ENCODE measurements at regions not wholly inside any gene's neighbourhood (a gene's known extent, or its start where the extent isn't known, plus 50 kb on each side); places are given as distances from the start of the nearest gene placed in this dataset.

GRCh38 chrX:44043496-44043895 lies 70.3 kb upstream of the NDP start:
- no peak overlapping the region for H3K27ac ChIP-seq (ENCODE audit: low read depth, low read length)
- POLR2A ChIA-PET = no interaction called here
- H3K79me2 ChIP-seq (ENCODE audit: insufficient read depth, low read length) = no peaks in the 10 kb centered on the region
- no peak overlapping the region for H3K9ac ChIP-seq (ENCODE audit: low read length)
- H3K4me3 ChIP-seq (replicated peaks in 1 of 2; ENCODE audit: low read depth in 1 of 2, low read length in 2 of 2) = no peak overlapping the region
- H3K9me2 ChIP-seq (ENCODE audit: insufficient read depth) = no peaks in the 10 kb centered on the region
- H3K27me3 ChIP-seq (ENCODE audit: insufficient read depth, low read length) = no peaks in the 10 kb centered on the region
- BruUV-seq (replicated peaks) = no TSS peak
- DNase-seq (ENCODE audit: low read depth, low spot score) = no peak
- CTCF ChIA-PET = no interaction called here
- no peak for ATAC-seq
- RAD21 ChIA-PET (ENCODE audit: low non-redundant PET in 1 of 2, low total read pairs in 2 of 2, uncharacterized antibody in 2 of 2, unreplicated experiment in 2 of 2) = no interaction called here
- H4K20me1 ChIP-seq (ENCODE audit: insufficient read depth) = no peaks in the 10 kb centered on the region
- no peak overlapping the region for H3K4me2 ChIP-seq (ENCODE audit: low read length)
- H3K9me3 ChIP-seq (ENCODE audit: control insufficient read depth in 1 of 2, insufficient read depth in 1 of 2, low read depth in 1 of 2, low read length in 2 of 2) = no peaks in the 10 kb centered on the region
- H3K36me3 ChIP-seq (ENCODE audit: control insufficient read depth in 1 of 2, insufficient read depth in 2 of 2, low read length in 2 of 2) = no peaks in the 10 kb centered on the region
- TF ChIP-seq ZFX (IDR thresholded peaks at IDR 0.05) (no peak), EGR1 (IDR thresholded peaks at IDR 0.05; ENCODE audit: low read depth) (no peak), POLR2A (IDR thresholded peaks at IDR 0.05; ENCODE audit: borderline replicate concordance, extremely low read depth, insufficient read depth, insufficient read length) (no peak), SP1 (IDR thresholded peaks at IDR 0.05; ENCODE audit: low read depth) (no peak), SIN3A (IDR thresholded peaks at IDR 0.05; ENCODE audit: low read depth) (no peak), REST (IDR thresholded peaks at IDR 0.05; ENCODE audit: low read depth) (no peak), ATF3 (IDR thresholded peaks at IDR 0.05) (no peak), RAD21 (IDR thresholded peaks at IDR 0.05; ENCODE audit: low read depth) (no peak), MAX (IDR thresholded peaks at IDR 0.05) (no peak), CEBPB (IDR thresholded peaks at IDR 0.05; ENCODE audit: low read depth) (no peak), CTCF (IDR thresholded peaks at IDR 0.05 in 2 of 3, conservative IDR thresholded peaks at IDR 0.05 in 1 of 3; ENCODE audit: borderline replicate concordance in 1 of 3, insufficient read depth in 1 of 3, low read depth in 2 of 3, low read length in 2 of 3) (no peak), ZBTB33 (IDR thresholded peaks at IDR 0.05; ENCODE audit: extremely low read depth, insufficient replicate concordance, low read length) (no peak)
- no peak overlapping the region for H2AFZ ChIP-seq (ENCODE audit: low read depth, low read length, poor library complexity, severe bottlenecking)
- intact Hi-C loops (cut with micrococcal nuclease) = no loop called here
- H3K4me1 ChIP-seq (ENCODE audit: control insufficient read depth in 1 of 2, insufficient read depth in 2 of 2, low read length in 2 of 2) = no peaks in the 10 kb centered on the region
